Gastroesophageal sphincter (tissue), 4 donors: ENCODE measurements at regions not wholly inside any gene's neighbourhood (a gene's known extent, or its start where the extent isn't known, plus 50 kb on each side); places are given as distances from the start of the nearest gene placed in this dataset.

Experiments
- ATAC-seq: fragments of 150-250 bp; one replicate; pipeline ENCODE4 v1.9.1; 2016; ENCODE audit warnings: mild to moderate bottlenecking, moderate library complexity
- H3K27ac ChIP-seq, 4 donors: fragments of 200-600 bp; sonication (generic) in 3 of 4; 1 replicate in 3 of 4; 2 replicates in 1 of 4; pipeline ENCODE4 v1.5.1; 2016 to 2019
- H3K27me3 ChIP-seq: fragments of 200-600 bp; sonication (generic); one replicate; pipeline ENCODE4 v1.5.1; 2019
- H3K36me3 ChIP-seq, 2 donors: fragments of 200-600 bp; sonication (generic); one replicate each; pipeline ENCODE4 v1.5.1; 2019; ENCODE audit warnings: control low read depth in 1 of 2
- H3K4me1 ChIP-seq, 3 donors: fragments of 200-600 bp; sonication (generic); 1 replicate in 2 of 3; 2 replicates in 1 of 3; pipeline ENCODE4 v1.5.1; 2016 to 2019; ENCODE audit warnings: control low read depth in 2 of 3
- H3K4me3 ChIP-seq, 2 donors: fragments of 200-600 bp; sonication (generic); one replicate each; pipeline ENCODE4 v1.5.1; 2019; ENCODE audit warnings: mild to moderate bottlenecking in 1 of 2, moderate library complexity in 1 of 2
- H3K9me3 ChIP-seq, 3 donors: fragments of 200-600 bp; sonication (generic); one replicate each; pipeline ENCODE4 v1.5.1; 2017 to 2019; ENCODE audit warnings: control low read depth in 2 of 3
- CTCF ChIP-seq, 4 experiments: fragments of 200-600 bp in 2 of 4; fragments of 450-650 bp in 2 of 4; sonication (generic) in 1 of 4; IDR thresholded peaks; one replicate each; pipeline ENCODE4 v1.5.1; 2017 to 2019; ENCODE audit warnings: antibody characterized with exemption in 4 of 4, mild to moderate bottlenecking in 2 of 4, moderate library complexity in 2 of 4
- EP300 ChIP-seq: sonication (generic); formaldehyde crosslinking; IDR thresholded peaks from one replicate; pipeline ENCODE4 v1.6.1; 2017; ENCODE audit warnings: antibody characterized with exemption, mild to moderate bottlenecking
- POLR2A ChIP-seq, 2 donors: fragments of 450-650 bp; IDR thresholded peaks; one replicate each; pipeline ENCODE4 v1.6.1; 2017; ENCODE audit warnings: antibody characterized with exemption in 2 of 2, mild to moderate bottlenecking in 2 of 2, moderate library complexity in 1 of 2
- POLR2AphosphoS5 ChIP-seq: sonication (generic); formaldehyde crosslinking; IDR thresholded peaks from one replicate; pipeline ENCODE4 v1.6.1; 2017; ENCODE audit warnings: antibody characterized with exemption
- WGBS, 2 donors: methylation state at CpG; one replicate each; pipeline ENCODE4 v1.1.5; 2018; ENCODE audit warnings: low coverage in 1 of 2; 5-methylcytosine and 5-hydroxymethylcytosine counted together

GRCh38 chr6:71388856-71389527 is 100.4 kb downstream of the OGFRL1 start:
- Histone ChIP-seq H3K9me3 (no peaks in the 10 kb centered on the region), H3K4me3 (no peak overlapping the region), H3K36me3 (no peaks in the 10 kb centered on the region), H3K4me1 (peaks cover 9 to 89% (median 23%) of the 10 kb centered on the region in 3 donors), H3K27ac (no peak overlapping the region), H3K27me3 (no peaks in the 10 kb centered on the region)
- TF ChIP-seq CTCF (IDR thresholded peaks at IDR 0.05): no peak
- no peak for TF ChIP-seq POLR2AphosphoS5
- TF ChIP-seq POLR2A (IDR thresholded peaks at IDR 0.05): no peak
- TF ChIP-seq EP300: no peak
- 62 to 69% methylated on average over 4 of the region's 4 CpGs for WGBS, 2 donors
- ATAC-seq: no peak

- Histone ChIP-seq H3K27ac (peak overlapping the region in 1 of 4 donors; percentile 20), H3K27me3 (no peaks in the 10 kb centered on the region), H3K9me3 (no peaks in the 10 kb centered on the region), H3K4me3 (no peak overlapping the region), H3K4me1 (peaks cover 24 to 89% (median 31%) of the 10 kb centered on the region in 3 donors), H3K36me3 (no peaks in the 10 kb centered on the region)
- WGBS, 2 donors: 88 to 100% methylated on average over 1 of the region's 1 CpG
- ATAC-seq: no peak
- TF ChIP-seq POLR2AphosphoS5: no peak
- no peak for TF ChIP-seq POLR2A (IDR thresholded peaks at IDR 0.05)
Observed at GRCh38 chr6:71391126-71391525, 102.5 kb downstream of the OGFRL1 start.

GRCh38 chr6:71392276-71392675 is 103.7 kb downstream of the OGFRL1 start:
- Histone ChIP-seq H3K4me1 (peaks cover 27 to 89% (median 31%) of the 10 kb centered on the region in 3 donors), H3K27ac (peak overlapping the region in 2 of 4 donors; percentile 60 to 70), H3K36me3 (no peaks in the 10 kb centered on the region), H3K4me3 (no peak overlapping the region), H3K27me3 (no peaks in the 10 kb centered on the region), H3K9me3 (no peaks in the 10 kb centered on the region)
- WGBS, 2 donors: 76 to 86% methylated on average over 1 of the region's 1 CpG
- no peak for ATAC-seq
- TF ChIP-seq POLR2AphosphoS5 (no peak), POLR2A (IDR thresholded peaks at IDR 0.05) (no peak), CTCF (IDR thresholded peaks at IDR 0.05) (no peak), EP300 (no peak)

- 14 to 33% methylated on average over 1 of the region's 1 CpG for WGBS, 2 donors
- Histone ChIP-seq H3K4me1 (peaks cover 20 to 78% (median 25%) of the 10 kb centered on the region in 3 donors), H3K27me3 (no peaks in the 10 kb centered on the region), H3K36me3 (peaks cover 0 to 9% of the 10 kb centered on the region in 2 donors), H3K4me3 (no peak overlapping the region), H3K27ac (peak overlapping the region in 3 of 4 donors; percentile 60 to 70 (median 65)), H3K9me3 (no peaks in the 10 kb centered on the region)
- no peak for TF ChIP-seq POLR2A (IDR thresholded peaks at IDR 0.05)
- TF ChIP-seq EP300: no peak
- ATAC-seq: peak; percentile 64
Observed at GRCh38 chr6:71393471-71393870, 104.9 kb downstream of the OGFRL1 start.

GRCh38 chr6:71393981-71394432 is 105.4 kb downstream of the OGFRL1 start:
- TF ChIP-seq EP300 (no peak), POLR2A (IDR thresholded peaks at IDR 0.05) (no peak), CTCF (IDR thresholded peaks at IDR 0.05) (no peak), POLR2AphosphoS5 (peak; percentile 36)
- Histone ChIP-seq H3K27me3 (no peaks in the 10 kb centered on the region), H3K36me3 (peaks cover 0 to 9% of the 10 kb centered on the region in 2 donors), H3K4me3 (no peak overlapping the region), H3K4me1 (peaks cover 18 to 72% (median 24%) of the 10 kb centered on the region in 3 donors), H3K9me3 (no peaks in the 10 kb centered on the region), H3K27ac (peak overlapping the region; percentile 50 to 70 (median 62))
- WGBS, 2 donors: 8 to 25% methylated on average over 1 of the region's 1 CpG
- peak; percentile 38 for ATAC-seq

GRCh38 chr6:71394926-71395325 is 106.3 kb downstream of the OGFRL1 start:
- no peaks in the 10 kb centered on the region for H3K9me3 ChIP-seq
- H3K27ac ChIP-seq: peak overlapping the region; percentile 3 to 70 (median 45)
- peaks cover 18 to 72% (median 24%) of the 10 kb centered on the region in 3 donors for H3K4me1 ChIP-seq
- WGBS, 2 donors: 77% methylated on average over 2 of the region's 2 CpGs; no CpG with 5 or more reads in 1 of the 2 donors
- no peak for TF ChIP-seq EP300
- TF ChIP-seq POLR2AphosphoS5: no peak
- no peak for TF ChIP-seq CTCF (IDR thresholded peaks at IDR 0.05)
- no peak for TF ChIP-seq POLR2A (IDR thresholded peaks at IDR 0.05)
- H3K36me3 ChIP-seq: peaks cover 0 to 9% of the 10 kb centered on the region in 2 donors
- ATAC-seq: no peak
- no peaks in the 10 kb centered on the region for H3K27me3 ChIP-seq
- H3K4me3 ChIP-seq: no peak overlapping the region
